Suprapubic skin (tissue), 4 donors: ENCODE measurements at regions not wholly inside any gene's neighbourhood (a gene's known extent, or its start where the extent isn't known, plus 50 kb on each side); places are given as distances from the start of the nearest gene placed in this dataset.
A peak's percentile ranks its signal among the peaks of the same experiment; 100 is the strongest.

Experiments used
- DNase-seq, 2 donors: peaks; one replicate each; pipeline ENCODE4 v3.0.0-alpha.2; 2019; ENCODE audit warnings: low spot score in 2 of 2
- H3K27ac ChIP-seq: fragments of 200-600 bp; sonication (generic); one replicate; pipeline ENCODE4 v1.5.1; 2019
- H3K27me3 ChIP-seq: fragments of 200-600 bp; sonication (generic); one replicate; pipeline ENCODE4 v1.5.1; 2019
- H3K36me3 ChIP-seq: fragments of 200-600 bp; sonication (generic); one replicate; pipeline ENCODE4 v1.5.1; 2019
- H3K4me1 ChIP-seq: fragments of 200-600 bp; sonication (generic); one replicate; pipeline ENCODE4 v1.5.1; 2019
- H3K4me3 ChIP-seq: fragments of 200-600 bp; sonication (generic); one replicate; pipeline ENCODE4 v1.5.1; 2019; ENCODE audit warnings: mild to moderate bottlenecking
- H3K9me3 ChIP-seq: fragments of 200-600 bp; sonication (generic); one replicate; pipeline ENCODE4 v1.5.1; 2019
- EP300 ChIP-seq: sonication (generic); formaldehyde crosslinking; IDR thresholded peaks from one replicate; pipeline ENCODE4 v1.6.1; 2017; ENCODE audit warnings: antibody characterized with exemption
- POLR2A ChIP-seq, 2 donors: fragments of 450-650 bp; IDR thresholded peaks; one replicate each; pipeline ENCODE4 v1.6.1; 2017; ENCODE audit warnings: antibody characterized with exemption in 2 of 2, mild to moderate bottlenecking in 2 of 2, moderate library complexity in 2 of 2
- POLR2AphosphoS5 ChIP-seq, 3 donors: sonication (generic); formaldehyde crosslinking; IDR thresholded peaks; one replicate each; pipeline ENCODE4 v1.6.1; 2017; ENCODE audit warnings: antibody characterized with exemption in 3 of 3
- WGBS: methylation state at CpG from one replicate; pipeline ENCODE4 v1.1.5; 2018; 5-methylcytosine and 5-hydroxymethylcytosine counted together
- TF ChIP-seq, protein P1 (sequence below), 2 donors: fragments of 200-600 bp in 1 of 2; fragments of 450-650 bp in 1 of 2; sonication (generic) in 1 of 2; IDR thresholded peaks; one replicate each; pipeline ENCODE4 v1.5.1; 2016 to 2019; ENCODE audit warnings: antibody characterized with exemption in 2 of 2, mild to moderate bottlenecking in 1 of 2, moderate library complexity in 1 of 2

DNA sequence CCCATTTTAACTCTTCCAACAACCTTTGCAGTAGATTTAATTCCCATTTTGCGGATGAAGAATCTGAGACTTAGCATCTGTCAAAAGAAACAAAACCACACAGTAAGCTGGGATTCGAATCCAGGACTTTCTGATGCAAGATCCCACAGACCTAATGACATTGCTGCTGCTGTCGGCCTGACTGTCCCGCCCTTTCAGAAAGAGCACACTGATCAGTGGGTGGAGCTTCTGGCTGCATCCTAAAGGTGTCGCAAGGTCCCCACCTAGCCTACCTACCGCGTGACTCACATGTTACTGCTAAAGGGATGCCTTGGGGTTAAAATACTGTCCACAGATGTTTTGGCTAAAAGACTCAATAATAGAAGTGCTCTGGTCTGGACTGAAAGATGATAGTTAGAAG lies 134.7 kb downstream of the EMX2 start:
- no peak for DNase-seq
- no peaks in the 10 kb centered on the region for H3K27me3 ChIP-seq
- H3K4me1 ChIP-seq, result peaks cover 7% of the 10 kb centered on the region
- 34% methylated on average over 7 of the region's 7 CpGs for WGBS
- no peaks in the 10 kb centered on the region for H3K36me3 ChIP-seq
- TF ChIP-seq EP300 (no peak), POLR2A (IDR thresholded peaks at IDR 0.05) (no peak), POLR2AphosphoS5 (IDR thresholded peaks at IDR 0.05) (no peak)
- TF ChIP-seq, protein P1, sequence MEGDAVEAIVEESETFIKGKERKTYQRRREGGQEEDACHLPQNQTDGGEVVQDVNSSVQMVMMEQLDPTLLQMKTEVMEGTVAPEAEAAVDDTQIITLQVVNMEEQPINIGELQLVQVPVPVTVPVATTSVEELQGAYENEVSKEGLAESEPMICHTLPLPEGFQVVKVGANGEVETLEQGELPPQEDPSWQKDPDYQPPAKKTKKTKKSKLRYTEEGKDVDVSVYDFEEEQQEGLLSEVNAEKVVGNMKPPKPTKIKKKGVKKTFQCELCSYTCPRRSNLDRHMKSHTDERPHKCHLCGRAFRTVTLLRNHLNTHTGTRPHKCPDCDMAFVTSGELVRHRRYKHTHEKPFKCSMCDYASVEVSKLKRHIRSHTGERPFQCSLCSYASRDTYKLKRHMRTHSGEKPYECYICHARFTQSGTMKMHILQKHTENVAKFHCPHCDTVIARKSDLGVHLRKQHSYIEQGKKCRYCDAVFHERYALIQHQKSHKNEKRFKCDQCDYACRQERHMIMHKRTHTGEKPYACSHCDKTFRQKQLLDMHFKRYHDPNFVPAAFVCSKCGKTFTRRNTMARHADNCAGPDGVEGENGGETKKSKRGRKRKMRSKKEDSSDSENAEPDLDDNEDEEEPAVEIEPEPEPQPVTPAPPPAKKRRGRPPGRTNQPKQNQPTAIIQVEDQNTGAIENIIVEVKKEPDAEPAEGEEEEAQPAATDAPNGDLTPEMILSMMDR (IDR thresholded peaks at IDR 0.05), result no peak
- no peak overlapping the region for H3K4me3 ChIP-seq
- H3K27ac ChIP-seq, result no peak overlapping the region
- H3K9me3 ChIP-seq, result no peaks in the 10 kb centered on the region

DNA sequence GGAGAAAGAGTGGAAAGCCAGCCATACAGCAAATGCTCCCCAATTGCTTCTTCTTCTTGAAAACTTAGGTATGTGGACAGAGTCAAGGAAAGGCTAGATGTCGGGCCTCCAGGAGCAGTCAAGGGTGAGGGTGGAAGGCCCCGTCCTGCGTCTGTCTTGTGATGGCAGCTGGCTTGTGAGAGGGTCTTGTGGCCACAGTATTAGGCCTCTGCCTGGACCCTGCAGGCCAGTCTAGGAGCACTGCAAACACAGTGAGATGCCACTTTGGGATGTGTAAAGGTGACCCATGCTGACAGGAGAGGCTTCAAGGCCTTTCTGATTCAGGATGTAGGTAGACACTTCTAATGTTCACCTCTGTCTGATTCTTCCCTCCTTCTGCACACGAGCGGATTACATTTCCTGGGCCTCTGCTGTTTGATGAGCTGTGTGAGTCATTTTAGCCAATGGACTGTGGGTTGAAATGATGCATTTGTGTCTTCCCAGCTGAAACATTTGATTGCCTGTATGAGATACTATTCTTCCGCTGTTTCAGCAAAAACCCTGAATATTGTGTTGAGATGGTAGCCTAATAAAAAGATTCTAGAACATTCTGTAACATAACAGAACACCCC lies 135.4 kb downstream of the EMX2 start:
- 82% methylated on average over 5 of the region's 6 CpGs for WGBS
- TF ChIP-seq EP300 (no peak), POLR2A (IDR thresholded peaks at IDR 0.05) (no peak), POLR2AphosphoS5 (IDR thresholded peaks at IDR 0.05) (no peak)
- TF ChIP-seq, protein P1 (IDR thresholded peaks at IDR 0.05), result no peak
- no peaks in the 10 kb centered on the region for H3K27me3 ChIP-seq
- no peak overlapping the region for H3K27ac ChIP-seq
- no peaks in the 10 kb centered on the region for H3K9me3 ChIP-seq
- H3K4me1 ChIP-seq, result peaks cover 7% of the 10 kb centered on the region
- no peak for DNase-seq
- no peak overlapping the region for H3K4me3 ChIP-seq
- H3K36me3 ChIP-seq, result no peaks in the 10 kb centered on the region

DNA sequence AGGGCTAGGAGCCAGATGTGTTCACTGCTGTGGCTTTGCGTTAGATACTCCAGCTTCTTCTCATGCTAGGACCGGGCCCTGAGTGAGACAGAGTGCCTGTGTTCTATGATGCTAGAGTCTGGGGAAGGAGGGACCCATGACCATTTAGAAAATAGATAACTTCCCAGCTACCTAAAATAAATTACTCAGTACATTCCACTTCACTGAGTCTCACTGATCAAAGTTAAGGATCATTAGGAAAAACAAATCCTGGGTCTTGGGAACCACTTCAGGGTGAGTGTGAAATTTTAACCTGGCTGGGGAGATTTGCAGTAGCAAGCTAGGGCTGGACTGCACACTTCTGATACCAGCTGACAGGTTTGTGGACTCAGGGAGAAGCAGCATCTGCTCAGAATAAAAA lies 138.1 kb downstream of the EMX2 start:
- DNase-seq, result no peak
- no peak for TF ChIP-seq POLR2A (IDR thresholded peaks at IDR 0.05)
- no peak for TF ChIP-seq EP300
- TF ChIP-seq POLR2AphosphoS5 (IDR thresholded peaks at IDR 0.05), result no peak
- TF ChIP-seq, protein P1 (IDR thresholded peaks at IDR 0.05), result no peak
- Histone ChIP-seq H3K27ac (no peak overlapping the region), H3K9me3 (no peaks in the 10 kb centered on the region), H3K4me1 (peaks cover 23% of the 10 kb centered on the region), H3K36me3 (no peaks in the 10 kb centered on the region), H3K4me3 (no peak overlapping the region), H3K27me3 (peaks cover 2% of the 10 kb centered on the region)
- WGBS, result 90% methylated on average over 2 of the region's 2 CpGs

DNA sequence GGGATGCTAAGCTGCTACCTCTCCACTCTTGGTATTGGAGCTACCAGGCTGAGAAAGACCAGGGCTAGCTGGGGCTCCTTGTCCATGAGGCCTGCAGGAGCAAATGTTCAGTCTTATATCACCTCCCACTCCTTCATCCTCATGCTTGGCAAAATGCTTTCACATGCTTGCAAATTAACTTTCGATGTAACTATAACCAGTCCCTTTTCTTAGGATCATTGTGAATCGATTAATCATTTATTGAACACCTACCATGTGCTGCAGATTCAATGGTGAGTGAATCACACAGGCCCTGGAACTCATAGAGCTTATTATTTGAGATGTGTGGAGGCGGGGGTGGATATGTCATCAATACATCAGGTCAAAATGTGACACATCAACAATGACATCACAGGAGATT lies 138.6 kb downstream of the EMX2 start:
- Histone ChIP-seq H3K4me3 (no peak overlapping the region), H3K27ac (no peak overlapping the region), H3K36me3 (no peaks in the 10 kb centered on the region), H3K27me3 (peaks cover 2% of the 10 kb centered on the region), H3K4me1 (peaks cover 23% of the 10 kb centered on the region), H3K9me3 (no peaks in the 10 kb centered on the region)
- TF ChIP-seq EP300 (no peak), POLR2A (IDR thresholded peaks at IDR 0.05) (no peak), POLR2AphosphoS5 (IDR thresholded peaks at IDR 0.05) (no peak)
- TF ChIP-seq, protein P1 (IDR thresholded peaks at IDR 0.05), result no peak
- 93% methylated on average over 3 of the region's 3 CpGs for WGBS
- DNase-seq, result no peak

DNA sequence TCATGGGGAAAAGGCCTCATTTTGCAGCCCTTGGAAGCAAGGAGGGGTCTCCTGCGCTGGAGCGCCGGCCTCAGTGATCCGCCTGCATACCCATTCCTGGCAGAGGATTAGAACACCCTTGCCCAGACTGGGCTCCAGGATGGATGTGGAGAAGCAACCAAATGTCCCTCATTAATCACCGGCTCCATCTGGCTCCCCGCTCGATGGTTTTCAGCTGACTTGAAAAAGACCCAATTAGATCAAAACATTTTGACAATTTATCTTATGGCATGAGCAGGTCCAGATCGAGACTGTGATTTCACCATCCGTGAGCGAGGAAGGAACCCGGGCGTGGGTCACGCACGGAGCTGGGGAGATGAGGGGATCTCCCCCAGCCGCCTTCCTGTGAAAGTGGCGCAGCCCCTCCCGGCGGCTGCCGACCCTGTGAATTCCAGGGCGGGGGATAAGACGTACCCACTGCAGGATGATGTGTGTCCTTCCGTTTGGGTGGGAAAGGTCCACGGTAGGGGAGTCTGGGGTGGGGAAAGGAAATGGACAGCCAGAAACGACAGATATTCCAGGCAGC lies 141.6 kb downstream of the EMX2 start:
- peak overlapping the region; percentile 17 for H3K4me3 ChIP-seq
- WGBS, result 40% methylated on average over 20 of the region's 24 CpGs
- H3K9me3 ChIP-seq, result no peaks in the 10 kb centered on the region
- peaks cover 2% of the 10 kb centered on the region for H3K27me3 ChIP-seq
- no peaks in the 10 kb centered on the region for H3K36me3 ChIP-seq
- no peak for TF ChIP-seq POLR2A (IDR thresholded peaks at IDR 0.05)
- DNase-seq, result no peak
- peaks cover 17% of the 10 kb centered on the region for H3K4me1 ChIP-seq
- H3K27ac ChIP-seq, result peak overlapping the region; percentile 2
